Left lung (tissue), 4 donors: ENCODE measurements at regions not wholly inside any gene's neighbourhood (a gene's known extent, or its start where the extent isn't known, plus 50 kb on each side); places are given as distances from the start of the nearest gene placed in this dataset.

Source experiments
- ATAC-seq: fragments of 200-7000 bp; cut with Tn5 transposase; one replicate; pipeline ENCODE4 v1.9.1; 2020; ENCODE audit warnings: moderate library complexity
- DNase-seq, 4 donors: peaks; one replicate each; pipeline ENCODE4 v3.0.0-alpha.2; 2013 to 2020
- H3K27ac ChIP-seq, 2 donors: fragments of 200-600 bp; sonication (generic) in 1 of 2; one replicate each; pipeline versions ENCODE4 v1.5.0 to v1.8.0; 2020 to 2021
- H3K27me3 ChIP-seq, 2 donors: fragments of 200-600 bp; sonication (generic) in 1 of 2; one replicate each; pipeline versions ENCODE4 v1.5.0 to v1.8.0; 2020 to 2021
- H3K36me3 ChIP-seq, 2 donors: fragments of 200-600 bp; sonication (generic) in 1 of 2; one replicate each; pipeline versions ENCODE4 v1.5.0 to v1.8.0; 2020 to 2021
- H3K4me1 ChIP-seq, 2 donors: fragments of 200-600 bp; one replicate each; pipeline ENCODE4 v1.8.0; 2021
- H3K4me3 ChIP-seq, 2 donors: fragments of 200-600 bp; sonication (generic) in 1 of 2; one replicate each; pipeline versions ENCODE4 v1.5.0 to v1.8.0; 2020 to 2021; ENCODE audit warnings: mild to moderate bottlenecking in 1 of 2
- H3K9me3 ChIP-seq, 2 donors: fragments of 200-600 bp; sonication (generic) in 1 of 2; one replicate each; pipeline versions ENCODE4 v1.5.0 to v1.8.0; 2020 to 2021
- intact Hi-C, 2 donors: fragments of 100-400 bp; cut with DNase I; formaldehyde crosslinking; loops; one replicate each; pipeline versions ENCODE4 v1.11.2 to v1.14.2; 2022
- TF ChIP-seq, protein P1 (sequence below), 2 donors: fragments of 200-600 bp; sonication (generic) in 1 of 2; IDR thresholded peaks; one replicate each; pipeline versions ENCODE4 v1.5.0 to v1.8.0; 2021; ENCODE audit warnings: antibody characterized with exemption in 2 of 2
- donor health status: DM: no; HTN: yes; CAD: no.
- donor health status: DM: no; HTN: no; CAD: no.

DNA sequence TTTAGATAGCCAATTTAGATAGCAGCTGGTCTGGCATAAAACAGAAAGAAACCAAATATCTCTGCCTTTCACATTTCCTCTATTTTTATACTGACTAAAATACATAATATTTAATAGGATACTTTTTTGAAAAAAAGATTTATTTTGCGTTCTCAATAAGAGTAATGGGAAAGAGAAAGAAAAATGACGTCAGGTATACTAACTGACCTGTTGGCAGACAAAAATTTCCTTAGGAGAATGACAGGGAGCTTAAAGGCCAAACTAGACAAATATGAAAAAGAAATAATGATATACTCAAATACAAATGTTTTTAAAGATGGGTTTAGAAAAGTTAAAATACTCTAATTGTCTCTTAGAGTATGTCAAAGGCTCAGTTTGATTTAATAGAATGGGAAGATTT, 309.4 kb upstream of the ADGRL3 start:
- ATAC-seq, result no peak
- Histone ChIP-seq H3K36me3 (no peaks in the 10 kb centered on the region), H3K9me3 (peaks cover 0 to 2% of the 10 kb centered on the region in 2 donors), H3K4me1 (no peaks in the 10 kb centered on the region), H3K4me3 (no peak overlapping the region), H3K27me3 (no peaks in the 10 kb centered on the region), H3K27ac (no peak overlapping the region)
- TF ChIP-seq, protein P1, sequence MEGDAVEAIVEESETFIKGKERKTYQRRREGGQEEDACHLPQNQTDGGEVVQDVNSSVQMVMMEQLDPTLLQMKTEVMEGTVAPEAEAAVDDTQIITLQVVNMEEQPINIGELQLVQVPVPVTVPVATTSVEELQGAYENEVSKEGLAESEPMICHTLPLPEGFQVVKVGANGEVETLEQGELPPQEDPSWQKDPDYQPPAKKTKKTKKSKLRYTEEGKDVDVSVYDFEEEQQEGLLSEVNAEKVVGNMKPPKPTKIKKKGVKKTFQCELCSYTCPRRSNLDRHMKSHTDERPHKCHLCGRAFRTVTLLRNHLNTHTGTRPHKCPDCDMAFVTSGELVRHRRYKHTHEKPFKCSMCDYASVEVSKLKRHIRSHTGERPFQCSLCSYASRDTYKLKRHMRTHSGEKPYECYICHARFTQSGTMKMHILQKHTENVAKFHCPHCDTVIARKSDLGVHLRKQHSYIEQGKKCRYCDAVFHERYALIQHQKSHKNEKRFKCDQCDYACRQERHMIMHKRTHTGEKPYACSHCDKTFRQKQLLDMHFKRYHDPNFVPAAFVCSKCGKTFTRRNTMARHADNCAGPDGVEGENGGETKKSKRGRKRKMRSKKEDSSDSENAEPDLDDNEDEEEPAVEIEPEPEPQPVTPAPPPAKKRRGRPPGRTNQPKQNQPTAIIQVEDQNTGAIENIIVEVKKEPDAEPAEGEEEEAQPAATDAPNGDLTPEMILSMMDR (IDR thresholded peaks at IDR 0.05), result no peak
- intact Hi-C loops, result no loop called here
- DNase-seq, result no peak

DNA sequence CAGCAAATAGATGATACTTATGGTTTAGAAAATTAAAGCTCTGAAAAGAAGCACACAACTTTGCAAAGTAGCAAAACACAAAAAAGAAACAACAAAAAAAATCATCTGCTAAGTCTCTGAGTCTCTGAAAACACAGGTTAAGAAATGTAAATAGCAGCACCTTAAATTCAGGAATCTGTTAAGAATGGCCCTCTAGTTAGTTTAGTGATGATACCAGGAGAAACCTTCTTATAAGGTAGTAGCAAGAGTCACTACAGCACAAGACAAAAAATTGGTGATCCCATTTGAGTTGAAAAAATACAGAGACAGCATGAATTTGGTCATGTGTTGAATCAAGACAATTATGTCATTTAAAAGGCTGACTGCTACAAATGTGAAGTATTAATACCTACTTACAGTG, 308.2 kb upstream of the ADGRL3 start:
- no peaks in the 10 kb centered on the region for H3K4me1 ChIP-seq
- intact Hi-C loops, result no loop called here
- no peak overlapping the region for H3K27ac ChIP-seq
- H3K4me3 ChIP-seq, result no peak overlapping the region
- TF ChIP-seq, protein P1 (IDR thresholded peaks at IDR 0.05), result no peak
- peaks cover 0 to 2% of the 10 kb centered on the region in 2 donors for H3K9me3 ChIP-seq
- no peaks in the 10 kb centered on the region for H3K27me3 ChIP-seq
- no peak for ATAC-seq
- no peak for DNase-seq
- H3K36me3 ChIP-seq, result no peaks in the 10 kb centered on the region

DNA sequence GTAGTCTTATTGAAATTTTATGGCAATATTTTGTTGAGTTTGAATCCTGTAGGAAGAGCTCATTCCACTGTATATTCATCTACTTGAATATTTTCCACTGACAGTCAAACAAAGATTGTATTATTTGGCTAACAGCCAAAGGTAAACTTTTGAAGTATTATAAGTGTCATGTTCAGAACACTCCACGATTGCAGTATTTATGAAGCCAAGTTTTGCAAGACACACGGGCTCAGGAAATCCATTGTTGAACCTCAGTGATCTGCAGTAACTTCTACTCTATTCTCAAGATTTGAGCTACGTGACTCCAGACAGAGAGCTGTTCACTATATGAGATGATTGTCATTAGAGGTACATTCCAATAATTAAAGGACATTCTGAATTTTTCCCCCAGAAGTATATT, 302.7 kb upstream of the ADGRL3 start:
- intact Hi-C loops, result no loop called here
- Histone ChIP-seq H3K27me3 (no peaks in the 10 kb centered on the region), H3K4me3 (no peak overlapping the region), H3K36me3 (no peaks in the 10 kb centered on the region), H3K27ac (no peak overlapping the region), H3K4me1 (no peaks in the 10 kb centered on the region), H3K9me3 (no peaks in the 10 kb centered on the region)
- DNase-seq (no peak), ATAC-seq (peak; percentile 77)
- TF ChIP-seq, protein P1 (IDR thresholded peaks at IDR 0.05), result no peak

DNA sequence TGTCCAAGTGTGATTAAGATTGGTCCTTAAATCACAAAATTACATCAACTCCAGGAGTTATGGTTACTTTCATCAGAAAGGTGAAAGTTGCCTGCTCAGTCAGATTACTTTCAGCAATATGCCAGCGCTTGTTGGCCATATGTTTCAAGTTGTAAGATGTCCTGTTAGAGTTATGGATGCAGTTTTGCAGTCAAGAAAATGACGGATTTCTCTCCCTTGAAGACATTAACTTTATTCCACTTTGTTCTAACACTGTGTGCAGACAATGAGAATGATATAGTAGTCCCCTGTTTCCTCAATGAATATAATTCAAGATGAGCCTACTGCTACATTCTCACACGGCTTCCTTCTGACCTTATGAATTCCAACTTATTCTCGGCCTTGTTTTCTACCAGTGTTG, 295.0 kb upstream of the ADGRL3 start:
- TF ChIP-seq, protein P1 (IDR thresholded peaks at IDR 0.05), result no peak
- ATAC-seq (no peak), DNase-seq (no peak)
- peaks cover 0 to 3% of the 10 kb centered on the region in 2 donors for H3K9me3 ChIP-seq
- H3K27me3 ChIP-seq, result no peaks in the 10 kb centered on the region
- H3K27ac ChIP-seq, result no peak overlapping the region
- intact Hi-C loops, result no loop called here
- H3K36me3 ChIP-seq, result no peaks in the 10 kb centered on the region
- H3K4me3 ChIP-seq, result no peak overlapping the region
- H3K4me1 ChIP-seq, result no peaks in the 10 kb centered on the region

- H3K4me1 ChIP-seq, result no peaks in the 10 kb centered on the region
- ATAC-seq (no peak), DNase-seq (no peak)
- intact Hi-C loops, result no loop called here
- H3K36me3 ChIP-seq, result no peaks in the 10 kb centered on the region
- no peaks in the 10 kb centered on the region for H3K27me3 ChIP-seq
- H3K4me3 ChIP-seq, result no peak overlapping the region
- peaks cover 0 to 3% of the 10 kb centered on the region in 2 donors for H3K9me3 ChIP-seq
- no peak overlapping the region for H3K27ac ChIP-seq
- TF ChIP-seq, protein P1 (IDR thresholded peaks at IDR 0.05), result no peak
Observed at GRCh38 chr4:60911127-60911526, 289.0 kb upstream of the ADGRL3 start.
